ENCODE measurements at regions not wholly inside any gene's neighbourhood (a gene's known extent, or its start where the extent isn't known, plus 50 kb on each side); places are given as distances from the start of the nearest gene placed in this dataset.

- TF ChIP-seq, protein P1, sequence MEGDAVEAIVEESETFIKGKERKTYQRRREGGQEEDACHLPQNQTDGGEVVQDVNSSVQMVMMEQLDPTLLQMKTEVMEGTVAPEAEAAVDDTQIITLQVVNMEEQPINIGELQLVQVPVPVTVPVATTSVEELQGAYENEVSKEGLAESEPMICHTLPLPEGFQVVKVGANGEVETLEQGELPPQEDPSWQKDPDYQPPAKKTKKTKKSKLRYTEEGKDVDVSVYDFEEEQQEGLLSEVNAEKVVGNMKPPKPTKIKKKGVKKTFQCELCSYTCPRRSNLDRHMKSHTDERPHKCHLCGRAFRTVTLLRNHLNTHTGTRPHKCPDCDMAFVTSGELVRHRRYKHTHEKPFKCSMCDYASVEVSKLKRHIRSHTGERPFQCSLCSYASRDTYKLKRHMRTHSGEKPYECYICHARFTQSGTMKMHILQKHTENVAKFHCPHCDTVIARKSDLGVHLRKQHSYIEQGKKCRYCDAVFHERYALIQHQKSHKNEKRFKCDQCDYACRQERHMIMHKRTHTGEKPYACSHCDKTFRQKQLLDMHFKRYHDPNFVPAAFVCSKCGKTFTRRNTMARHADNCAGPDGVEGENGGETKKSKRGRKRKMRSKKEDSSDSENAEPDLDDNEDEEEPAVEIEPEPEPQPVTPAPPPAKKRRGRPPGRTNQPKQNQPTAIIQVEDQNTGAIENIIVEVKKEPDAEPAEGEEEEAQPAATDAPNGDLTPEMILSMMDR (IDR thresholded peaks at IDR 0.05; ENCODE audit: insufficient read depth, low read length), result no peak
- TF ChIP-seq REST (IDR thresholded peaks at IDR 0.05; ENCODE audit: insufficient replicate concordance, low read depth) (no peak), POLR2AphosphoS5 (IDR thresholded peaks at IDR 0.05; ENCODE audit: low read depth) (no peak)
Observed at GRCh38 chr6:14750059-14750661, 495.7 kb upstream of the JARID2 start.

All from HL-60 (cell line).